SK-N-SH (cell line): ENCODE measurements at regions not wholly inside any gene's neighbourhood (a gene's known extent, or its start where the extent isn't known, plus 50 kb on each side); places are given as distances from the start of the nearest gene placed in this dataset.
A peak's percentile ranks its signal among the peaks of the same experiment; 100 is the strongest.

Experiments used
- CTCF ChIA-PET: fragments of 300-600, 350-600 bp; formaldehyde crosslinking; extraction: SDS; loops from one replicate; lab custom pipeline; 2021; lab: Yijun Ruan, JAX
- POLR2A ChIA-PET: fragments of 350-600 bp; sonication (Branson Sonifier 250); formaldehyde crosslinking; extraction: SDS; loops from one replicate; lab custom pipeline; 2020; ENCODE audit warnings: antibody characterized with exemption, inconsistent platforms; lab: Yijun Ruan, JAX
- DNase-seq: peaks from one replicate; pipeline ENCODE4 v3.0.0; 2012
- H2AFZ ChIP-seq: fragments of 200-600 bp; sonication (generic); 2 replicates; pipeline ENCODE4 v1.8.1; 2016; ENCODE audit warnings: antibody characterized with exemption, mild to moderate bottlenecking, low read depth
- H3F3A ChIP-seq: fragments of 200-600 bp; sonication (generic); replicated peaks from 2 replicates; pipeline ENCODE3; 2016; ENCODE audit warnings: antibody characterized with exemption, mild to moderate bottlenecking; ENCODE audit not compliant: insufficient read depth
- H3K27ac ChIP-seq, 2 experiments: fragments of 200-500 bp in 1 of 2; fragments of 200-600 bp in 1 of 2; sonication (Bioruptor generic) in 1 of 2; sonication (generic), shearing (Covaris generic) in 1 of 2; 2 replicates each; pipeline versions ENCODE4 v1.5.1 to v1.6.1; 2014 to 2016; ENCODE audit warnings: low read depth in 2 of 2, inconsistent platforms in 1 of 2, low read length in 1 of 2, mild to moderate bottlenecking in 1 of 2, mixed read lengths in 1 of 2
- H3K27me3 ChIP-seq: fragments of 200-600 bp; sonication (generic), shearing (Covaris generic); 2 replicates; pipeline ENCODE4 v1.6.1; 2016; ENCODE audit warnings: mixed run types; ENCODE audit not compliant: insufficient read depth
- H3K36me3 ChIP-seq, 2 experiments: fragments of 200-500 bp in 1 of 2; fragments of 200-600 bp in 1 of 2; sonication (Bioruptor generic) in 1 of 2; sonication (generic) in 1 of 2; replicated peaks in 1 of 2; 2 replicates each; pipeline versions ENCODE3 to v1.5.1; 2014 to 2016; ENCODE audit warnings: low read length in 1 of 2, mild to moderate bottlenecking in 1 of 2; ENCODE audit not compliant: insufficient read depth in 2 of 2, control insufficient read depth in 1 of 2
- H3K4me1 ChIP-seq, 2 experiments: fragments of 200-500 bp in 1 of 2; fragments of 200-600 bp in 1 of 2; sonication (Bioruptor generic) in 1 of 2; sonication (generic), shearing (Covaris generic) in 1 of 2; 2 replicates each; pipeline versions ENCODE4 v1.5.1 to v1.6.1; 2014 to 2016; ENCODE audit warnings: low read depth in 1 of 2, low read length in 1 of 2, mixed run types in 1 of 2; ENCODE audit not compliant: insufficient read depth in 2 of 2, control insufficient read depth in 1 of 2
- H3K4me2 ChIP-seq: fragments of 200-600 bp; sonication (generic), shearing (Covaris generic); 2 replicates; pipeline ENCODE4 v1.6.1; 2017; ENCODE audit warnings: mixed run types
- H3K4me3 ChIP-seq, 2 experiments: fragments of 200-500 bp in 1 of 2; fragments of 200-600 bp in 1 of 2; sonication (Bioruptor generic) in 1 of 2; sonication (generic), shearing (Covaris generic) in 1 of 2; 2 replicates each; pipeline versions ENCODE4 v1.5.1 to v1.8.1; 2014 to 2016; ENCODE audit warnings: low read depth in 2 of 2, inconsistent platforms in 1 of 2, low read length in 1 of 2, mild to moderate bottlenecking in 1 of 2, mixed read lengths in 1 of 2, moderate library complexity in 1 of 2
- H3K79me2 ChIP-seq: fragments of 200-600 bp; sonication (generic); 2 replicates; pipeline ENCODE4 v1.8.1; 2017; ENCODE audit warnings: mild to moderate bottlenecking; ENCODE audit not compliant: insufficient read depth
- H3K9ac ChIP-seq: fragments of 200-600 bp; sonication (generic); 2 replicates; pipeline ENCODE4 v1.6.1; 2017; ENCODE audit warnings: mixed run types
- H3K9me2 ChIP-seq: fragments of 200-600 bp; sonication (generic); 2 replicates; pipeline ENCODE4 v1.6.1; 2017; ENCODE audit warnings: mixed run types
- H3K9me3 ChIP-seq: fragments of 200-600 bp; sonication (generic); 2 replicates; pipeline ENCODE4 v1.6.1; 2017; ENCODE audit warnings: mixed run types, mild to moderate bottlenecking, moderate library complexity
- H4K20me1 ChIP-seq: fragments of 200-600 bp; sonication (generic); 2 replicates; pipeline ENCODE4 v1.6.1; 2017; ENCODE audit warnings: mild to moderate bottlenecking, mixed run types; ENCODE audit not compliant: insufficient read depth
- EP300 ChIP-seq, 2 experiments: IDR thresholded peaks; 2 replicates each; pipeline versions ENCODE4 v1.4.0 to v1.6.1; 2012; ENCODE audit warnings: borderline replicate concordance in 1 of 2, low read depth in 1 of 2, low read length in 1 of 2
- FOXJ3 ChIP-seq: sonication (generic); formaldehyde crosslinking; IDR thresholded peaks from 2 replicates; pipeline ENCODE4 v1.5.1; 2020; ENCODE audit warnings: mild to moderate bottlenecking, missing genetic modification reagents
- GATA2 ChIP-seq: sonication (generic); formaldehyde crosslinking; IDR thresholded peaks from 2 replicates; pipeline ENCODE4 v1.5.0; 2020; ENCODE audit warnings: mild to moderate bottlenecking, missing genetic modification reagents
- MEF2A ChIP-seq: IDR thresholded peaks from 2 replicates; pipeline ENCODE4 v1.4.0; 2012; ENCODE audit warnings: low read depth, borderline replicate concordance
- RCOR1 ChIP-seq: fragments of 150-350 bp; IDR thresholded peaks from 2 replicates; pipeline ENCODE4 v1.6.1; 2017; ENCODE audit warnings: antibody characterized with exemption, low read length
- TEAD4 ChIP-seq: IDR thresholded peaks from 2 replicates; pipeline ENCODE4 v1.4.0; 2012; ENCODE audit warnings: mild to moderate bottlenecking, borderline replicate concordance; ENCODE audit not compliant: insufficient read depth
- USF1 ChIP-seq: IDR thresholded peaks from 2 replicates; pipeline ENCODE4 v1.4.0; 2012; ENCODE audit warnings: low read depth, borderline replicate concordance
- ZBTB33 ChIP-seq: IDR thresholded peaks from 2 replicates; pipeline ENCODE4 v1.4.0; 2012; ENCODE audit warnings: low read depth, borderline replicate concordance
- WGBS: methylation state at CpG from one replicate; pipeline ENCODE4 v1.1.6; 2017; ENCODE audit warnings: low lambda C conversion rate; 5-methylcytosine and 5-hydroxymethylcytosine counted together
- TF ChIP-seq, protein P1 (sequence below): fragments of 150-350 bp; IDR thresholded peaks from 2 replicates; pipeline ENCODE4 v1.6.1; 2016; ENCODE audit warnings: mild to moderate bottlenecking, low read depth, low read length

- TF ChIP-seq, protein P1, sequence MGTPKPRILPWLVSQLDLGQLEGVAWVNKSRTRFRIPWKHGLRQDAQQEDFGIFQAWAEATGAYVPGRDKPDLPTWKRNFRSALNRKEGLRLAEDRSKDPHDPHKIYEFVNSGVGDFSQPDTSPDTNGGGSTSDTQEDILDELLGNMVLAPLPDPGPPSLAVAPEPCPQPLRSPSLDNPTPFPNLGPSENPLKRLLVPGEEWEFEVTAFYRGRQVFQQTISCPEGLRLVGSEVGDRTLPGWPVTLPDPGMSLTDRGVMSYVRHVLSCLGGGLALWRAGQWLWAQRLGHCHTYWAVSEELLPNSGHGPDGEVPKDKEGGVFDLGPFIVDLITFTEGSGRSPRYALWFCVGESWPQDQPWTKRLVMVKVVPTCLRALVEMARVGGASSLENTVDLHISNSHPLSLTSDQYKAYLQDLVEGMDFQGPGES, result no peak
These were observed 255.0 kb downstream of the TRIB2 start (continued) for GRCh38 chr2:12971581-12972365.

DNA sequence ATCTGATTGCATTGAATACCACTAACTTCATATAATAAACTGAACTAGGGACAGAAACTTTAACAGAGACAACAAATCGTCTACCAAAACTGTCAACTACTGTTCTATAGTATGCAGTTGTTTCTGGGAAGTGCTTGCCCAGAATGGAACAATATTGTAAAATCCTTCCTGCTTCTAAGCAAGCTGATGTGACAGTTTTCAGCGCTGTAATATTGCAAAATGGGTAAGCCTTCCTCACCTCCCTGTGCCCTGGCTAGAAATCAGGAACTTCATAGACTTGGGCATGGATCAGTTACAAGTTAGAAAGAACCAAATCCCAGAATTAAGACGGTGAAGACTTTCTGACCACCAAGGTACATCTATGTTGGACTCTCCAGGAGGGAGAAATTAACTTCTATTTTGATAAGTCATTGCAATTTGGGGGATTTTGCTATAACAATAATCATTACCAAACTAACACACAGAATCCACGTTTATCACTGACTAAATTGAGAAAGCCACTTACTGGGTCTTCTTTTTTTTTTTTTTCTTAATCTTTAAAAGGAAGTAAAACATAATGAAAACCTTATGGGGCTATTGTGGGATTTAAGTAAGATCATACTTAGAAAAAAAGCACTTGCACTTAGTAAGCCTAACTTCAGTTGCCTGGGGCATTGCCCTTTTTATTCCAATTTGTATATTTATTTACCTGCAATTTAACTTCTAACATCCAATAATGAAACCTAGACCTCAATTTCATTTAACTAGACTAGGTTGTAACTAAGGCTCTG, 261.5 kb downstream of the TRIB2 start:
- H2AFZ ChIP-seq, result no peak overlapping the region
- H3K9me2 ChIP-seq, result no peaks in the 10 kb centered on the region
- H3K9ac ChIP-seq, result no peak overlapping the region
- H3K36me3 ChIP-seq, result no peaks in the 10 kb centered on the region
- no peak overlapping the region for H3K4me2 ChIP-seq
- no peak for DNase-seq
- H3K27ac ChIP-seq, result peak overlapping the region in 1 of 2 experiments; percentile 19; a peak in 1 of 4 replicates
- no peaks in the 10 kb centered on the region for H3K9me3 ChIP-seq
- H3K4me1 ChIP-seq, result peaks cover 17 to 44% of the 10 kb centered on the region in 2 experiments; a peak in 3 of 4 replicates
- no peak for TF ChIP-seq RCOR1
- no peak for TF ChIP-seq ZBTB33
- no peak for TF ChIP-seq MEF2A
- no peak for TF ChIP-seq USF1
- TF ChIP-seq TEAD4, result no peak
- no peak for TF ChIP-seq GATA2 (CRISPR knock-in tag)
- no peak for TF ChIP-seq EP300 (IDR thresholded peaks at IDR 0.05; ENCODE audit: borderline replicate concordance in 1 of 2, low read depth in 1 of 2, low read length in 1 of 2)
- TF ChIP-seq FOXJ3 (CRISPR knock-in tag), result no peak
- WGBS, result 61% methylated on average over 4 of the region's 4 CpGs
- H3F3A ChIP-seq, result peaks cover 10% of the 10 kb centered on the region
- POLR2A ChIA-PET, result no interaction called here
- no peak overlapping the region for H3K4me3 ChIP-seq
- CTCF ChIA-PET, result interaction anchor here (0.6 kb wide), 1 partner anchor 22 kb away, joined by 3 read pairs; no protein-coding TSS in a partner anchor
- no peaks in the 10 kb centered on the region for H4K20me1 ChIP-seq
- no peaks in the 10 kb centered on the region for H3K27me3 ChIP-seq
- H3K79me2 ChIP-seq, result no peaks in the 10 kb centered on the region
